Suppressor macrophage (primary cell): ENCODE measurements at regions not wholly inside any gene's neighbourhood (a gene's known extent, or its start where the extent isn't known, plus 50 kb on each side); places are given as distances from the start of the nearest gene placed in this dataset.

ENCODE experiments used
- DNase-seq, 4 experiments: peaks; one replicate each; pipeline ENCODE4 v3.0.0-alpha.2; 2020 to 2022

DNA sequence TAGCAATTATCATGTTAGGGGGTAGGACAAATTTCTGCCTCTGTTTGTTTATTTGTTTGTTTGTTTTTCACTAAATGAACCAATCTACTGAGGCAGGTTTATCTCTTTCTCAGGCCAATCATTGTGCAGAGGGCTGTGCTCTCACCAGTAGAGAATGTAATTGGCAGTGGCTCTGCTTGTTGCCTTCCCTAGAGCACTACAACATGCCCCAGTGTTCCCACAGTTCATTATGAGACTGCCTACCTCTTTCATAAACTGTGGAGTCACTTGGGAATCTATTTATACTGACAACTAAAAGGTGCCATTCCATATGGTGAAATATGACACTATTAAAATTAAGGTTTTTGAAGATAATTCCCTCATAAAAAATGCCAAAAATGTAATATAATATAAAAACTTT, 196.3 kb upstream of the ALCAM start:
- DNase-seq, result no peak

DNA sequence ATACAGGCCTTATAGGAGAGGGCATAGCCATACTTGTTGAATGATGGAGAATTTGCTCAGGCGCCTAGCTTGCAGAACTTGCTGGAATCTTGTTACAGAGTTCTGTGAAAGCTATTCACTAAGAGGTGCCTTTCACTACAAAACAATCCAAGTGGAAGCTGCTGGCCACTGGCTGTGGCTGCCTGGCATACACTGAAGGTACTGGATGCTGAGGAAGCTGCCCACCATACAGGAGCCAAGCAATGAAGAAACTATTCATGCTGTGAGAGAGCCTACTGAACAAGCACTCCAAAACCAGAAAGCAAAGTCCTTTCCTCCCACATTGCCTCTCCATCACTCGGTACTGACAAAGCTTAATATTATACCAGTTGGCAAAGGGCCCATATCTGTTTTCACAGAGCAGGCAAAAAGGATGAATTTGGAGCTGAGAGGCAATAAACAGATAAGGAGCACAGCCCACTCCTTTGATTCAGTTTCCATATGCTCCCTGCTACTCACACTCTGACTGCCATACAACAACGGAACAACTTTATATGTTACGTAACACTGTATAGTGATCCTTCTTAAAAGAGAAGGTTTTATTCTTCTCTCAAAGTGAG, 192.6 kb upstream of the ALCAM start:
- DNase-seq, result no peak

DNA sequence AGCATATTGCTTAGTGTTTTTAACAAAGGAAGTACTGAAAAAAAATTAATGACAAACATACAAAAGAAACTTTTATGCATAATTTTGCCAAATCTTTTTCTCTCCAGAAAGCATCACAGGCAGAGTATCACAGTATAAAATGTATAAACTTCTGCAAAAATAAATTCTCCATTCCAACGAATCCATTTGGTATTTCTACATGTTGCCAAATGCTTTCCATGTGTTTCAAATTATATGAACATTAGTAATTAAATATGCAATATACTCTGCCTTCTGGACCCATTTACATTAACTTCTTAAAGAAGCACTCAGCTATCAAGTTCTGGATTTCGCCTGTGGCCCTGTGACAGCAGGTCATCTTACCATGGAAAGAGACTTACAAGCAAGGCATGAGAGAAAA, 189.1 kb upstream of the ALCAM start:
- no peak for DNase-seq

DNA sequence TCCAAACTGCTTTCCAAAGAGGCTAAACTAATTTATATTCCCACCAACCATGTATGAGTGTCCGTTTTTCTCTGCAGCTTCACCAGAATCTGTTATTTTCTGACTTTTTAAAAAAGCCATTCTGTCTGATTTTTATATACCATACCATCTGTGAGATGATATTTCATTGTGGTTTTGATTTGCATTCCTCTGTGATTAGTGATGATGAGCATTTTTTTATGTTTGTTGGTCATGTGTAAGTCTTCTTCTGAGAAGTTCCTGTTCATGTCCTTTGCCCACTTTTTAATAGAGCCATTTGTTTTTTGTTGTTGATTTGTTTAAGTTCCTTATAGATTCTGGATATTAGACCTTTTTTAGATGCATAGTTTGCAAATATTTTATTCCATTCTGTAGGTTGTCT, 179.4 kb upstream of the ALCAM start:
- DNase-seq, result no peak

DNA sequence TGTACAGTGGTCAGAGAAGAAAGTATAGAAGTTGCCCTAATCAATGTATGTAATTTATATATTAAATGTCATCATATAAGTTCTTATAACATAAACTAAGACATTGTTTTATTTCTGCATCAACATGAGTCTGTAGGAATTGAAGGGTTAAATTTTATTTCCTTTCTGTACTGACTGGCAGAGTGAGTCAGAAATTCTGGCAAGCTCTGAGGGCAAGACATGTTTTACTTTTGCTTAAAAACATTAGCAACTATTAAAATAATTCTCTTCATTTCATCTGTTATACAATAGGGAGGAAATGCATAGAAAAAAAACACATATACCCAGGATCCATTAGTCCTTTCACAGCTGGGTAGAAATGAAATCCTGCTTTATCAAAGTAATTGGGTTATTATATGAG, 171.4 kb upstream of the ALCAM start:
- DNase-seq, result no peak

DNA sequence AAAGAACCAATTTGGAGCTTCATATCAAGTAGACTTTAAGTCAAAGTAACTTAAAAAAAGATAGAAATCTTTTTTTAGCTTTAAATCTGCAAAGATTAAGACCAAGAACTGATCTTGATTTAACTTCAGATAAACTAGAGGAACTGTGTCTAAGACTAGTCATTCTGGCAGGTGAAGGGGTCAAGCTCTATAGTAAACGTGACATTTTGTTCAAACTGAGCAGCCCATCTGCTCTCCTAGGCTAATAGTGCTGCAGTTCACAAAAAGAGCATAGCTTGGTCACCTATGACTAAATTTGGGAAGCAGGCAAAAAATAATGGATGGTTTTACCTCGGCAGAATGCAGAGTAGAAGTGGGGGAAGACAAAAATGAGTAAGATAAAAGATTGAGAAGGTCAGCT, 168.8 kb upstream of the ALCAM start:
- DNase-seq, result no peak

DNA sequence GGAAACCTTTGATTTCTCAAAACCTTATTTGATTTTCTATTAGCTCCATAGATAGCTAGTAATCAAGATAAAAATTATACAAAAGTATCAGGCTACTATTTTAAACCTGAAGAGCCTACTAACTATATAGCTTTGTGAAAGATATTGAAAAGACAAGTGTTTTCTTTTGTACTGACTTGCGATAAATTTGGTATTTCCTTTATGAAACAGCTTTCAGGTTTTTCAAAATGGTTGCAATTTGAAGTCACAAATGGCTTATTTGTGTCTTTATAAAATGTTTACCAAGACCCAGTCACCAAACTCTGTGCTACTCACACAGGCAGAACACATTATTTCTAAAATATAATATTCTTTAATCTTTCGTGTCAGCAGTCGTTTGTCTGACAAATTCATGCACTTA, 167.5 kb upstream of the ALCAM start:
- no peak for DNase-seq

DNA sequence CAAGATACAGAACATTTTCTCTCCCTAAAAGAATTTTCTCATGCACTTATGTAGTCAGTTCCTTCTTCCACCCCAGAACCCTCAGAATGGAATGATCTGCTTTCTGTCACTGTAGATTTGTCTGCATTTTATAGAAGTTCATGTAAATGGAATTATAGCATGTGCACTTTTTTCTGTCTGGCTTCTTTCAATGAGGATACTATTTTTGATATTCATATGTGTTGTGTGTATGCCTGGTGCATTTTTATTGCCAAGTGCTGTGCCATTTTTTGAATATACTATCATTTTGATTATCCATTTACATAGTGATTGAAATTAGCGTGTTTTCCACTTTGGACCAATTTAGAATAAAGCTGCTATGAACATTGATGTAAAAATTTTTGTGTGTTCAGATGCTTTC, 156.6 kb upstream of the ALCAM start:
- DNase-seq, result no peak

DNA sequence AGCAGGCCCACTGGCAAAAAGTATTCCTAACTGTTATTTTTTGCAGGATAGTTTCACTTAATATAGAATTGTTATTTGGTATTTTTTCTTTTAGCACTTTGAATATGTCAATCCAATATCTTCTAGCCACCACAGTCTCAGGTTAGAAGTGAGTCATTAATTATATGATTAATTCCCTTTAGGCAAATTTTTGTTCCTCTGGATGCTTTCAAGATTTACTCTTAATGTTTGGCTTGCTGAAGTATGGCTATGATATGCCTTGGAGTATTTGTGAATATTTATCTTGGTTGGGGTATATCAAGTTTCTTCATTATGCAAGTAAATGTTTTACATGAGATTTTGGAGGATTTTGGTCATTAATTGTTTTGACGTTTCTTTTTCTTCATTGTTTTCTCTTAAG, 152.1 kb upstream of the ALCAM start:
- DNase-seq, result no peak

DNA sequence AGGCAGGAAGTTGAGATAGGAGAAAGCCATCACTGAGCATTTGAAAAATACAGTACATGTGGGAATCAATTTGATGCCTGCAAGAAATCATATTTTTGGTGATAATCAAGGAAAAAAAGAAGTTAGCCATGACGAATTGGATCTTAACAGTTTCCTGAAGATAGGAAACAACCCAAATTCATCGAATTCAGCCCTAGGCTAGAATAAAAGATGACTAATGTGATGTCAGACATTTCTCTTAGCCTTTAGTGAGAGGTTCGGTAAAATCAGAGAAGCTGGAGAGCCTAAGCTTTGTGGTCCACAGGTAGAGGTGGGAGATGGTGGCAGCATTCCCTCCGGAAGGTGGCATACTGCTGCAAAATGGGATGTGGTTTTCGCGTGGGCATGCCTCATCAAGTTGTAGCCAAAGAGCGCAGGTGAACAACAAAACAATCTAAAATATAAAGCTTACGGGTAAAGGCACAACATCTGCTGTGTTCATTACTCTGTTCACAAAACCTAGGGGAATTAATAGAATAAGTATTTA, 144.1 kb upstream of the ALCAM start:
- DNase-seq, result no peak

DNA sequence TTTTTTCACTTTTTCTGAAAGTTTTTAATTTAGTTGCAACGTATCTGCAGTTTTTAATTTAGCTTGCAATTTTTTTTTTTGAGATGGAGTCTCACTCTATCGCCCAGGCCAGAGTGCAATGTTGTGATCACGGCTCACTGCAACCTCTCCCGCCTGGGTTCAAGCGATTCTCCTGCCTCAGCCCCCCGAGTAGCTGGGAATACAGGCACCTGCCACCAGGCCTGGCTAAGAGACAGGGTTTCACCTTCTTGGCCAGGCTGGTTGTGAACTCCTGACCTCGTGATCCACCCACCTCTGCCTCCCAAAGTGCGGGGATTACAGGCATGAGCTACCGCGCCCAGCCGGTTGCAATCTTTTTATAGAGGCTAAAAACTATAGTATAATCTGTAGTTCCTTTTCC, 142.9 kb upstream of the ALCAM start:
- no peak for DNase-seq

DNA sequence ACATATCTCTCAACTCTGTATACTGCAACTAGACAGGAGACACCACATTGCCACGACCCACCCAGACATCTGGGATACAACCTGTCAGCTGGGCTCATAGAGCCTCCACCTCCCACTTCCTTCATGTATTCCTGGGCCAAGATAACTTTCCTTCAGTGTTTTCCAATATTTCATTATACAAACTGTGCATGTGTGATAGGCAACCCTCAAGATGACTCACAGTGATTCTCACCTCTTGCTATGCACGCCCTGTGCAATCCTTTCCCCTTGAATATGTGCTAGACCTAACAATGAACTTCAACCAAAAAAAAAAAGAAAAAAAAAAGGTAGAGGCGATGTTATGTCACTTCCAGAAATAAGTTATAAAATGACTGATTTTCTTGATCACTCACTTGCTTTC, 138.0 kb upstream of the ALCAM start:
- DNase-seq, result no peak

DNA sequence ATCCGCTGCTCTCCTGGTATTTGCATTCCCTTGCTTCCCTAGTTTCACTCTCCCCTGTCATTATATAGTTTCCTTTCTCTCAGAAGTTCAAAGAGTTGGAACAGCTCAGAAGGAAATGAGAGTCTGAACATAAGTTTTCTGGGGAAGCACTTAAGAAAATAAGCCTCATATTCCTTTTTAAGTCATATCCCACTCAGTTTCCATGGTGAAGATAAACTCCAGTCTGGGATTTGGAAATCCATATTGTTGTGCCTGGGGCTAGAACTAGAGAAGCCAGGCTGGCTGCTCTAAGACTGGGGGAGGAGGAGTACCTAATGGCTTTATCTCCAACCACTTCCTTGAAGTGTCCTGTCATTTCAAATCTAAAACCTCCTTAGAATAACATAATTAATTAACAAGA, 134.2 kb upstream of the ALCAM start:
- no peak for DNase-seq

DNA sequence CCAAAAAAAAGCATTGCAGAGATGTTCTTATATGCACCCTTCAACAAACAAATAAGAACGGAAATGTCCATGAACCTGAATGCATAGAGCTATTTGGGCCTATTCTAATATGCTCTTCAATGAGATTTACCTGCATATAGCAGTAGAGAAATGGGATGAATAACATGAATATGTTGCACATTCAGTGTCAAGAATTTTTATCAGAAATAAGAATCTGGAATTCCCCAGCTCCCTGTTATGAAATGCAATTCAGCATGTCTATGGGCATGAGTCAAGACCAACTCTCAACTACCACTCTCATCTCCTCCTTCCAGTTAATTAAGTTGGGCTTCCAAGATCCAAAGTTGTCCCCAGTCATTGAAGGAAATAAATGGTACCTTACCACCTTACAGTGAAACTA, 133.7 kb upstream of the ALCAM start:
- no peak for DNase-seq

DNA sequence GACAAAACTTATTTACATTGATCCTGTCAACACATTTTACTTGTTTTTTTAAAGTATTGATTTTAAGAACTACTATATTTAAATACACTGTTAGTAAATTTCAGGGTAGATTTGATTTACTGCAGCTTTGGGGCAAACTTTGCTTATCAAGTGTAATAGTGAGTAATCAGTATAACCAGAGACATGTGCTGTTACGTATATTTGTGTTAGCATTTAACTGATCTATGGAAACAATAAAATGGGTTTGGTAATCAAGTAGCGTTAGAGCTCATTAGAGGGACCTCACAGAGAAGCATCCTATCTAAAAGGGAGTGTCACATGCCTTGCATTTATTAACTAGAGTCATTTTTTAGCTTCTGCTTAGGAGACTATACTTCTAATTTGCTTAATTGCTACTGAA, 131.5 kb upstream of the ALCAM start:
- no peak for DNase-seq

DNA sequence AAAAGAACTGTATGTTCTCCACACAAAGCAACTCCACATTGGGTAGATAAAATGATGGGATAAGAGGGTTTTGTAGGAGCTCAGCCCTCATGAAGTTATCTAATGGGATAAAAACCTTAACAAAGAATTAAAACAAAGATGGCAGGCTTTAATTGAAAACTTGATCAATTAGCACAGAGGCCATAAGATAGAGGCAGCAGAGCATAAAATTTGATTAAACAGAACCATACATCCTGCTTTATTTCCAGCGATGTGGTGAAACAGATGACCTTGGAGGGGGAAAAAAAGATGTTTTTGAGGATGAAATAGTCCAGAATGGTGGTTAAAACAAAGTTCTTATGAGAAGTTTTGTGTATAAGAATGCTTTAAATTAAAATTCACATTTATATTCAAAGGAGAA, 130.9 kb upstream of the ALCAM start:
- no peak for DNase-seq

DNA sequence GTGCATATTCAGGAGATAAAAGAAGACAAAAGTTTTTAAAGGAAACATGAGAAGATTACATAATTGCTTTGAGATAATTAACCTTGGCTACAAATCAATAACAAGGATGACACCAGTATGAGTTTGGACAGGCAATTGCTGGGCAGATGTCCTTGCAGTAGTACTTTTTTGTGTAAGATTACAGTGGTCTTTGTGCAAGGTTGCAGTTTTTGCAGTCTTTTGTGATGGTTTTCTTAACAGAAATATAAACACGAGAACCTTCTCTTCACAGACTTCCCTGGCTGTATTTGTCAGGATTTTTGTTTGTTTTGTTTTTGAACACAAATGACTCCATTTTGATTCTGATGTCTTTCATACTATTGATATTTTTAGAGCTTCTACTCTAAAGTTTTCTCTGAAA, 128.3 kb upstream of the ALCAM start:
- DNase-seq, result no peak

DNA sequence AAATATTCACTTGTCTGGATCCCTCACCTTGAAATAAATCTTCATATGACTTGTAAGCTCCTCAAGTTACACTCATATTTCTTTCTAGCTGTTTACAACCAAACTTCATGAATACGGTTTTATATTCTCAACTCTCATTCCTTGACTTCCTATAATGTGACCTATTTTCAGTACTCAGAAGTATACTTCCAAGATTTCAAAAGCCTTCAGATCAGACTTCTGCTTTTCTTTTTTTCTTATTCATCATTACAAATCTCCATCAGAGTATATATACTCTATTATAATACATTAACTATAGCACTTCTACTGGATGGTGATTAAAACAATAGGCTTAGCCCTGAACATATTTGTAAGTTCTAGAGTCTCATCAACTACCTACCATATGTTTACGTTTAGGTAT, 123.6 kb upstream of the ALCAM start:
- DNase-seq, result peak in 2 of 4 experiments; percentile 30 to 48

DNA sequence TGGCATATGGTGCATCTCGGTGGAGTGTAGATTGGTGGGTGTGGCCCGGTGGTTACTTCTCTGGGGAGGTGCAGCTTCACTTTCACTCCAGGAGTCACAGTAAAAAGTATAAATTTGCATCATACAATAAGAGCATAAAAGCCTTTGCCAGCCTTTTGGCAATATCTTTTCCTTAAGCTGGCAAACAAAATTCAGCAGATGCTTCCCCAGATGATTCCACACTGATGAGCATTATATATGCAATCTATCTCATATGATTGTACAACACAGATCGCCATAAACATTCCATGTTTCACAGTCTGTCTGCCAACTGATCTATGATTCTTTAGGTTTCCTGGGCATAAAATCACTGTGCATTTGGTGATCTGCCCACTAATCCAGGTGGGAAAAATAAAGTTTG, 120.2 kb upstream of the ALCAM start:
- no peak for DNase-seq

DNA sequence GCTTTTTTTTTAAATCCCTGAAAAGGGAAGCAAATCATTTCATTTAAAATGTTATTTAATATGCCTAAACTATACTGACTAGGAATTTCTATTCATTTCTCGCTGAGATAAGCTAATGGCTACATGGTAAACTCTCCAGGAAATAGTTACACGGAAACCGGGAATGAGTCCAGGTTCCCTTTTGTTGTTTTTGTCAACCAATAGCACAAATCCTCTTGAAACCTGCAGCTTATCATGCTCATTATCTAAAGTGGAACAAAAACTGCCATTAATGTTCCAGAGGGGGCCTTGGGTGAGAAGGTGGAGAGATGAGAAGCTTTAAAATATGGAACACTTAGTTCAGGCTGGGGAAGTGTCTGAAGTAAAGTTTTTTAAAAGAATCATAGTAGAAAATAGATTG, 113.5 kb upstream of the ALCAM start:
- no peak for DNase-seq

DNA sequence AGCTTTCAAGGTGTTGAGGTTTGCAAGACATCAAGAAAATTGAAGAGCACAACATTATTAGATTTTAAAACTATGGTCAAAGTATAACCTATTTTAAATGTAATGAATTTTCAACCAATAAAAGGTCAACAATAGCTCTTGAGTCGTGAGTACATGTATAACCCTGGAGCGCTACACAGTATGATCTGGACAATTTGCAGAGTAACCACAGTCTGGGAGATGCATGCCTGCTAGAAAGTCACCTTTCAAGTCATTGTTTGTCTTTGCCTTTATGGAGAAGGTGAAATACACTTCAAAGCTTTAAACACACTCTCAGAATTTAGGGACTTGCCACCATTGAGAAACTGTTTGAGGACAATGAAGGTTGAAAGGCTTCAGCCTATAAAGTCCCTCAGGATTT, 112.6 kb upstream of the ALCAM start:
- no peak for DNase-seq

DNA sequence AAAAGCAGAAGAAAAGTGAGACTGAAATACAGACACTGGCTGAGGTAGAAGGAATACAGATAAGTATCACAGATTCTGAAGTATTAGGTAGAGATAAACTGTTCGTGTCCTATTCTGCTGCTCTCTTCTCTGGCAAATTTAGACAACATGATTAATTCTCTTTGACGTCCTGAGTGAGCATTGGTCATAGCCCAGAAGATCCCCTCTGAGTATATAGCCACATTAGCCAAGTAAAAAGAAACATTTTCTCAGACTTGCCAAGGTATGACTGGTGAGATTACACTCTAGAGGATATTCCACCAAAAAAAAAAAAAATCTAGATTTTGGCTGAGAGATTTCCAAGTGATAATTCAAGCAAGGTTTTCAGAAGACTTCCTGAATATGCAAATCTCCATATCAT, 111.4 kb upstream of the ALCAM start:
- DNase-seq, result no peak

DNA sequence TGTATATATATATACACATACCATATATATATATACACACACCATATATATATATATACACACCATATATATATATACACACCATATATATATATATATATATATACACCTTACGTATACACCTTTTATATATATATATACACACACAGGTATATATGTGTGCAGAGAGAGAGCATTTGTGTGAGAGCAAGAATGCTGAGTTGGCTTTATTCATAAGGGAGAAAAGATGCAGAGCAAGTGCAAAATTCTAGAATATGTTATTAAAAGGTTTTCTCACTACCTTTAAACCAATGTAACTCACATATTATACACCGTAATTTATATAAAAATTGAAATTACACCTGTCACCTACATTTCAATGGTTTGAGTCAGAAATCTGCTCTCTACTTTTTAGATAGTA, 107.2 kb upstream of the ALCAM start:
- DNase-seq, result no peak

DNA sequence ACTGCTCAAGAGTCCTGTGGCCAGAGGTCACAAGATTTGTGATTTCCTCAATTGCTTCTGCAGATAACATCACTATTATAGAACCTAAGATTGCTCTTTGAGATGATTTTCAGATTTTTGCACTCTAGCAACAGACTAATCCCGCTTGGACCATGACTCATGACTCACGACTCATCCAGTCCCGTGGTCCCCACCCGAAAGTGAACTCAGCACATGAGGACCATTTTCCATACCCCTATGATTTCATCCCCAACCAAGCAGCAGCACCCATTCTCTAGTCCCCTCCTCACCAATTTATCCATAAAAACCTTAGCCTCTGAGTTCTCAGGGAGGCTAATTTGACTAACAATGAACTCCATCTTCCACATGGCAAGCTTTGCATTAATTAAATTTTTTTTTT, 106.3 kb upstream of the ALCAM start:
- peak in 1 of 4 experiments; percentile 7 for DNase-seq

DNA sequence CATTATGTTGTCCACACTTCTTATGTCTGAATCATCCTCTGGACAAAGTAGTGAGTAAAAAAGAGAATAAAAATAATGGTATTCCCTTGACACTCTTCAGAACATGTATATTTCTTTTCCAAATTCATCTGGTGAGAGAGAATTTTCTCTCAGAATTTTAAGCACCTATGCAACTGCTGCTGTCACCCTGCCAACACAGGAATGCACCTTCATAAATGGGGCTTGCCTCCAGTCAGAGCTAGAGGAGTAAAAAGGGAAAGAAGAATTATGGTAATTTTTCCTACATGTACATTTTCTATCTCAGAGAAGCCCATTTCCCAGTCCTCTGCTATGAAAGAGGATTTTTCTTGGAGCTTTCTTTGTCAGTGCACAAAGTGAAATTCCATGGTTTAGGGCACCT, 92.2 kb upstream of the ALCAM start:
- no peak for DNase-seq

DNA sequence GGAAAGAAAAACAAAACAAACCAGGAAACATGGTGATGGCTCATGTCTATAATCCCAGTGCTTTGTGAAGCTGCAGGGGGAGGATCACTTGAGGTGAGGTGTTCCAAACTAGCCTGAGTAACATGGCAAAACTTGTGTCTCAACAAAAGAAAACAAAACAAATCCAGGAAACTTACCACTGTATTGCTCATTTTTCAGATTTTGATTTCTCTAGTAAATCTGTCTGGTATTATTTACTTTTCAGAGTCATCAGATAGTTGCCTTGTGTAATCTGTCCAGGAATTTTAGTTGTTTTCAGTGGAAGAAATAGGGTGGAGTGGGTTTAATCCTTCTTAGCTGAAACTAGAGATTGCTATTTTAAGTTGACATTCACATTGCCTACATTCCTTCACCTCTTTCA, 91.8 kb upstream of the ALCAM start:
- DNase-seq, result no peak
